Central memory CD4-positive, alpha-beta T cell (primary cell): ENCODE measurements at regions not wholly inside any gene's neighbourhood (a gene's known extent, or its start where the extent isn't known, plus 50 kb on each side); places are given as distances from the start of the nearest gene placed in this dataset.

Source experiments
- DNase-seq: peaks from one replicate; pipeline ENCODE4 v3.0.0; 2022

DNA sequence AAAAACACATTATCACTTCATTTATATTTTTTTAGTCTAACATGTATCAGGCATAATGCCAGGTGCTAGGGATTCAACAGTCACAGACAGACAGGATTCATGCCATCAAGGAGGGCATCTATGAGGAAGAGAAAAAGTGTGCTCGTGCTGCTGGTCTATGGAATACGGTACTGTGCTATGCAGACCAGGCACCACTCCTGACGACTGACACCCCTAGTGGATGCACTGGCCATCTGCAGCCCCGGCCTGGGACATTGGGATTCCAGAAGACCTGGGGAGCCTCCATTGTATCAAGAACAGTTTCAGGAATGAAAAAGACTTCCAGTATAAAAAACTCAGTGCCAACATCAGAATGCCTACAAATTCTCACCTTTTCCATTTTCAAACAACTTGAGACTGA, 94.0 kb downstream of the KLF12 start:
- DNase-seq: no peak

DNA sequence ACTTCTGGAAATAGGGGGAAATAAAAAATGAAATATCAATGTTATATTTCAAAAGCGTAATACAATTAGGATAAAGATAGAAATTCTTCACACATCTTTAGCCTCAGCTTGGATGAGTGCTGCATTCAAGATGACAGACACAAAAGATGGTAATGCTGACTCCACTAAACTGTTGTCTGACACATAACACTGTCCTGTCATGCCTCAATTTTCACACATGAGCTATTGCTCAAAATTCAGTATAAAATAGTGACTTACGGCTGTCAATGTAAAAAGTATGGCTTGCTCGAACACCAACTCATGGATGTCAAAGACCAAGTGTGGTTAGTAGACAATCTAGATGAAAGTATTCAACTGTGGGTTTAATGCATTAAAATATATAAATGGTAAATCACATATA, 94.5 kb downstream of the KLF12 start:
- DNase-seq: no peak

- DNase-seq: no peak
These were observed 95.0 kb downstream of the KLF12 start for GRCh38 chr13:74039154-74039553.

- DNase-seq: no peak
These were observed 96.4 kb downstream of the KLF12 start for GRCh38 chr13:74037762-74038161.

DNA sequence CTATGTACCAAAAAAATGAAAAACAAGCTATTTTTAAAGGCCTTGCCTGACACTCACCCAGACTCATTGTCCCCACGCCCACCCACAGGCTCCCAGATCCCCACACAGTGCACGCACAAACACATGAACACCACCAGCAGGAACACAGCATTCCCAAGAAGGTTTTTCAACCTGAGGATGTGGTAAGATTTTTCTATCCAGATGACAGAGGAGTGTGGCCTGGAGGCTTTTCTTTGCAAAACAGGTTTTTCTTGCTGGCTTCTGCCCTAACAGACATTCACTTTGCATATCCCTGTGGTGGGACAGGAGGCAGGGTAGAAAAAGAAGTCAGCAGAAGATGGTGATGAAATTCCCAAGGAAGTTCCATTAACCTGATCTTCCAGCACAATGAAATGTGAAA, 97.8 kb downstream of the KLF12 start:
- DNase-seq: no peak

GRCh38 chr13:74035896-74036295, 98.3 kb downstream of the KLF12 start:
- DNase-seq: no peak

DNA sequence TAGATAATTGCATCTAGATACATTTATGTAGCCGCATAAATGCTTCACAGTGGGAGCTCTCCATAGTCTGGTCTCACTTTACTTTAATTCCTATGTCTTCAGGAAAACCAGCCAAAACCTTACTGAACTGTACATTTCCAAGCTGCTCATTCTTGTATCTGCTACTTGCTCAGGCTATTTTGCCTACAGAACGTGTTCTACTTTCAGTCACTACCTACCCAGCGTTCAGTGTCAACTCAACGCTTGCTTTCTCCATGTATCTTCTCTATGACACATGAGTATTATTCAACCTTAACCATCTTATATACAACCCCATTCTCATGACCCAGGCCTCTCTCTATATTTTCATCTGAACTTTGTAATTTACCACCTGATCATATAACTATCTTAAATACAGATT, 101.9 kb downstream of the KLF12 start:
- no peak for DNase-seq

DNA sequence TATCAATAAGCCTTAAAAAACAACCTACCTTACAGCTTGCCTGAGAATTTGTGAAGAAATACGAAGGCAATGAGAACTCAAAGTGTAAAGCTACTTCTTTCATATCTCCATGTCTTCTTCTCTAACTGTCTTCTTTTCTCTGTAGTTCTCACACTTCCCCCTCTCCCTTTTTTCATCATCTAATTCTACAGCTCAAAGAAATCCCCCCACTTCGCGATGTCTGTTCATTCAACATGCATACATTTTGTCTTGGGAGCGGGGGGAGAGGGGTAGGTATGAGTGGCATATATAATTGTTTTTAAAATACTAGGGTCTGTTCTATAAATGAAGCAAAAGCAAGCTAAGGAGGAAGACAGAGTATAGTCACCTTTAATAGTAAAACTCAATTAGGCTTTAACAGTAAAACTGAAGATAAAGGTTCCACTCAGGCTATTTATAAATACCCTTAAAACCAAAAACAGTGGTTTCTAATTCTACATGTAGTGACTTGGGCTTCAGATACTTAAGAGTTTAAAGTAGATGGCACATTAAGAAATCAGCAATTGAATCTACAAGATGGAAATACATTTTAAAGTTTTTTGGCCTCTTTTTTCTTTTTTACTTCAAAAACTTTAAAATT, 106.9 kb downstream of the KLF12 start:
- no peak for DNase-seq

- DNase-seq: peak; percentile 67
These were observed 107.5 kb downstream of the KLF12 start for GRCh38 chr13:74026753-74027152.

- no peak for DNase-seq
These were observed 108.8 kb downstream of the KLF12 start for GRCh38 chr13:74025369-74025768.

DNA sequence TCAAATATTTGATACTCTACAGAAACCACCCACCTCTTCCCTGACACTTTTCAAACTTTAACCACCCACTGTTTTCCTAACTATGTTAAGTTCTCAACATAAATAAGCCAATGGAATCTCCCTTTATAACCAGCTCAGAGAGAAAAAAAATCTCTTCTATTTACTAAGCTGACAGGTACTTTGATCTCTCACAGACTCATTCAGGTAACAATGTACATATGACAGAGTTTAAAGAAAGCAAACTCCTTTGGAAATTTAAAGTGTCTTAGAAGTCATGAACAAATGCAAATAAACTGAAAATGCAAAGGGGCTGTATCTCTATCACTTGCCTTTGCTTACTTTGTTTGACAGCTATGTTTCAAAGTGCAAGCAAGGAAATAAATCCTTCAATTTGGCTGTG, 109.3 kb downstream of the KLF12 start:
- no peak for DNase-seq

DNA sequence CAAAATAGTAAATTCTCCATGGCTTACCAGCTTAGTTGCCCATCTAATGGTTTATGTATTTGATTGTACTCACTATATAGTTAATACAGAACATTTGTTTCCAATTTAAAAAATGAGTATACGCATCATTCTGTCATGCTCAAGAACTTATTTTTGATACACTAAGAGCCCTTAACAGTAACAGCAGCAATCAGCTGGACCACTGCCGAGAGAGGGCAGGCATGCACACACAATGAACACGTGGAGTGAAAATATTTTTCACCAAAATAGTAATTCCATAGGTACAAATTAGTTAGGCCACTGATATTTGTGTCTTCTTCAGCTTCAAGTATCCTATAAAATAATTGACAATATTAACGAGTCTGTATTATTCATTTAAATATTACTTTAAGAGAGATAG, 109.9 kb downstream of the KLF12 start:
- DNase-seq: no peak

DNA sequence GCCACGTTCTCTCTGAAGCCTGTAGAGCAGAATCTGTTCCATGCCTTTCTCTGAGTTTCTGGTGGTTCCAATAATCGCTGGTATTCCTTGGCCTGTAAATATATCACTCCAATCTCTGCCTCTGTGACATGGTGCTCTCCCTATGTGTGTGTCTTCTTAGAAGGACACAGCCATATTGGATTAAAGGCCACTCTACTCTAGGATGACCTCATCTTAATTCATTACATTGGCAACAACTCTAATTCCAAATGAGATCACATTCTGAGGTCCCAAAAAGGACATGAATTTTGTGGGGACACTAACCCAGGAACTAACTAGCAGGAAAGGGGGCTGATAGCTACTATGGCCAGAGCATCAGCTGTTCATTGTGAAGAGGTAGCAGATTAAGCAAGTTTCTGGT, 110.7 kb downstream of the KLF12 start:
- DNase-seq: no peak

DNA sequence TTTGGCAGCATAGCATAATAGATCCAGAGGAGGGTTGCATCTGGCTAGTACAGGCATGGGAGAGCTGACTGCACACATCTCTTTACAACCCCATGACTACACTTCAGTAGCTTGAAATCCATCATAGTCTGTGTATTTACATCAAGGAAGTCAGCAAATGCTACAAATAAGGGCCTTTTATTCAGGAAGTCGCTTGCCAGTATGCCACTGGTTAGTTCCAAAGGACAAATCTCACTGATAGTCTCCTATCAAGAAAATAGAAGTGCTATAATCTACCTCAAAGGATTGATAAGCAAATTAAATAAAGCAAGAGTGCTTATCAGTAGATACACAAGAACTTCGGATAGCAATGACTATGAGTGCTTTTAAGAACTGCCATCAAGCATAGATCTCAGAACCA, 112.7 kb downstream of the KLF12 start:
- DNase-seq: no peak

DNA sequence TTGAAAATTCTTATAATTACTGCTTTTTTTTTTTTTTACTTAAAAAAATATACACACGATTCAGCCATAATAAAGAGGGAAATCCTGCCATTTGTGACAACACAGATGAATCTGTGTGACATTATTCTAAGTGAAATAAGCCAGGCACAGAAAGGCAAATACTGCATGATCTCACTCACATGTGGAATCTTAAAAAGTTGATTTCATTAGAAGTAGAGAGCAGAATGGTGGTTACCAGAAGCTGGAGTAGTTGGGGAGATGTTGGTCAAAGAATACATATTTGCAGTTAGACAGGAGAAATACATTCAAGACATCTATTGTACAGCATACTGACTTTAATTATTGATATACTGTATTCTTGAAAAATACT, 116.2 kb downstream of the KLF12 start:
- no peak for DNase-seq

GRCh38 chr13:74017301-74018061, 116.7 kb downstream of the KLF12 start:
- no peak for DNase-seq

DNA sequence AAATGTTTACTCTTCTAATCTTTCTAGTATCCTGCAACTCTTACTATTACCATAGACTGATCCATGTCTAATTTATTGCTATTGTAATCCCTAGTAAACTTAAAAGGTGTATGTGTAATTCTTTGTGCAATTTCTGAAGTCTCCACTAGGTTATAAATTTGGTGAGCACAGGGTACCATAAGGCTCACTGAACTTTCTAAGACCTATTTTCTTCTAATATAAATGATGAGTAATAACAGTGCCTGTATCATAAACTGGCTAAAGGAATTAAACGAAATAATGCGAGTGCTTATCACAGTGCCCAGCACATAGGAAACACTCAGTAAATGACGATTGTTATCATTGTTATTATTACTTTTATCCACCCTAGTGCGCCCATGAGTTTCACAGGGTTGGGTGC, 119.1 kb downstream of the KLF12 start:
- DNase-seq: no peak

GRCh38 chr13:74009100-74009668, 125.0 kb downstream of the KLF12 start:
- DNase-seq: no peak

GRCh38 chr13:74006666-74007065, 127.5 kb downstream of the KLF12 start:
- DNase-seq: no peak

DNA sequence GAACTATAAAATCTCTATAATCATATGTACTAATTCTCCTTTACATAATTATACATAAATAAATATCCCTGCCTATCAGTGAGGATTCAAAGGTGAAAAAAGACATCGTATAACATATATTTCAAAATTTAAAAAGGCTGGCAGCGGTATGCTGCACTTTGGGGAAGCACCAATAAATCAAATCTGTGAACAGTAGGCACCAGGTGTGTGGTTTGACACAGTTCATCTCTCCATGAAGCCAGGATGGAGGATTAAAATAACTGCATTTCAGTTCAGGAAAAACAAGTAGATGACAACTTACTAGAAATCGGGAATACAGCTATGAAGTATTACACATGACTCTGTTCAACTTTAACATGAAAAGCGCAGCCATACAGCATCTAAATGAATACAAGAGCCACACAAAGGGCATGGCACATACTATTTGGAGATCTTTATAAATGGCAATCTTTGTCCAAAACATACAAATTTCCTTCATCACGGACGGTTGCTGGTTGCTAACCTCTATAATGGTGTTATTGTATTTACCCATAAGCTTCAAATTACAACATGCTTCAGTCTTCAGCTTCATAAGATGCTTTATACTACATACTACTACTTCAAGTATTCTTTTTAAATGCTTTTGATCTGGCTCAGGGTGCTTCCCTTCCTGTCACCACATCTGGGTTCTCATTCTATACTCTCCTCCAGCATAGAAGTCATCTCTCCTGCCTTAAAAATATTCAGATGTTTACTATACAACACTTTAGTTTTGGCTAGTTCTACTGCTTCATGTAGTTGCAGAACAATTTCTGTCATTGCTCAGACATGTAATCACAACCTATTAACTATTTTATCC, 128.7 kb downstream of the KLF12 start:
- no peak for DNase-seq

DNA sequence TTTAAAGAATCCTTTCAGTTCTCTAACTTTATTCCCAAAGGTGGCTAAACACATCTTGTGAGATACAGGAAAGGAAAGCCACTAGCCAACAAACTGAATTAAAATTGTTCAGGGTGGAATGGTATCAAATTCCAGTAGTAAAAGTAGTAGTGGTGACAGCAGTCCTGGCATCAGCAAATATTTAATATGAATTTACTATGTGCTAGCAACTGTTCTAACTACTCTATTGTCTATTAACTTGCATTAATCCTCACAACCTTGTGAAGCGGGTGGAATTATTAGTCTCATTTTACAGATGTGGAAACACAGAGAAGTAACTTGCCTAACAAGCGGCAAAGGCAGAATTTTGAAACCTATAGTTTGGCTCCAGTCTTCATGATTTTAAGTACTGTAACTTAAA, 130.1 kb downstream of the KLF12 start:
- no peak for DNase-seq

DNA sequence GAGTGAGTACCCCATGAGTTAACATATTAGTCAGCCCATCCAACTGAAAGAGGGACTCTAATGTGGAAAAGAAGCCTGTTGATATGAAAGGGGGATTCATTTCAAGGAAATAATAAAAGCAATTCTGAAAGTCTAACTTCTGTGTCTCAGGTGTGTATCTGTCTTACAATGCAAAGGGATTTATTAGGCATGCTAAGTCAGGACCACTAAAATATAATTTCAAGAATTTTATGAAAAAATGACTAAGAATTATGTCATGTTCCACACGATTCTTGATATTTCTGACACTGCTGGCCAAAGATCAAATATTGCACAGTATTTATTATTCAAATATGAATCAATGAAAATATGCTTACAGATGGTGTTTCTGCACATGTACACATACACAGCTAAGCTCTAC, 130.8 kb downstream of the KLF12 start:
- no peak for DNase-seq

GRCh38 chr13:74000876-74001275, 133.3 kb downstream of the KLF12 start:
- DNase-seq: no peak

GRCh38 chr13:73998631-73999030, 135.6 kb downstream of the KLF12 start:
- DNase-seq: no peak
